SU-DHL-6 (cell line): ENCODE measurements at regions not wholly inside any gene's neighbourhood (a gene's known extent, or its start where the extent isn't known, plus 50 kb on each side); places are given as distances from the start of the nearest gene placed in this dataset.

Source experiments
- EZH2phosphoT487 ChIP-seq: fragments of 200-600 bp; sonication (generic), shearing (Covaris generic); conservative IDR thresholded peaks from 2 replicates; pipeline ENCODE4 v1.6.1; 2018; ENCODE audit warnings: mild to moderate bottlenecking, antibody characterized with exemption, low read length, moderate library complexity, mixed read lengths
- TF ChIP-seq, protein P1 (sequence below): fragments of 200-600 bp; sonication (generic); IDR thresholded peaks from one replicate; pipeline ENCODE4 v1.5.1; 2017; ENCODE audit warnings: antibody characterized with exemption, mild to moderate bottlenecking, low read length, moderate library complexity; ENCODE audit not compliant: insufficient read depth, poor library complexity, severe bottlenecking

- TF ChIP-seq, protein P1, sequence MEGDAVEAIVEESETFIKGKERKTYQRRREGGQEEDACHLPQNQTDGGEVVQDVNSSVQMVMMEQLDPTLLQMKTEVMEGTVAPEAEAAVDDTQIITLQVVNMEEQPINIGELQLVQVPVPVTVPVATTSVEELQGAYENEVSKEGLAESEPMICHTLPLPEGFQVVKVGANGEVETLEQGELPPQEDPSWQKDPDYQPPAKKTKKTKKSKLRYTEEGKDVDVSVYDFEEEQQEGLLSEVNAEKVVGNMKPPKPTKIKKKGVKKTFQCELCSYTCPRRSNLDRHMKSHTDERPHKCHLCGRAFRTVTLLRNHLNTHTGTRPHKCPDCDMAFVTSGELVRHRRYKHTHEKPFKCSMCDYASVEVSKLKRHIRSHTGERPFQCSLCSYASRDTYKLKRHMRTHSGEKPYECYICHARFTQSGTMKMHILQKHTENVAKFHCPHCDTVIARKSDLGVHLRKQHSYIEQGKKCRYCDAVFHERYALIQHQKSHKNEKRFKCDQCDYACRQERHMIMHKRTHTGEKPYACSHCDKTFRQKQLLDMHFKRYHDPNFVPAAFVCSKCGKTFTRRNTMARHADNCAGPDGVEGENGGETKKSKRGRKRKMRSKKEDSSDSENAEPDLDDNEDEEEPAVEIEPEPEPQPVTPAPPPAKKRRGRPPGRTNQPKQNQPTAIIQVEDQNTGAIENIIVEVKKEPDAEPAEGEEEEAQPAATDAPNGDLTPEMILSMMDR = no peak
- no peak for TF ChIP-seq EZH2phosphoT487
Measured at GRCh38 chr6:133758815-133759335, 130.0 kb upstream of the TCF21 start.
